GM12864 (cell line): ENCODE measurements at regions not wholly inside any gene's neighbourhood (a gene's known extent, or its start where the extent isn't known, plus 50 kb on each side); places are given as distances from the start of the nearest gene placed in this dataset.

Experiments
- DNase-seq: peaks from one replicate; pipeline ENCODE4 v3.0.0-alpha.2; 2011; ENCODE audit warnings: low read depth
- H3K4me3 ChIP-seq: 2 replicates; pipeline ENCODE4 v1.5.1; 2011; ENCODE audit warnings: mild to moderate bottlenecking, low read depth, low read length, control low read depth
- TF ChIP-seq, protein P1 (sequence below): IDR thresholded peaks from 2 replicates; pipeline ENCODE4 v1.5.1; 2011; ENCODE audit warnings: low read depth, mild to moderate bottlenecking, moderate library complexity, low read length, control low read depth, inconsistent platforms; ENCODE audit errors: missing control alignments

DNA sequence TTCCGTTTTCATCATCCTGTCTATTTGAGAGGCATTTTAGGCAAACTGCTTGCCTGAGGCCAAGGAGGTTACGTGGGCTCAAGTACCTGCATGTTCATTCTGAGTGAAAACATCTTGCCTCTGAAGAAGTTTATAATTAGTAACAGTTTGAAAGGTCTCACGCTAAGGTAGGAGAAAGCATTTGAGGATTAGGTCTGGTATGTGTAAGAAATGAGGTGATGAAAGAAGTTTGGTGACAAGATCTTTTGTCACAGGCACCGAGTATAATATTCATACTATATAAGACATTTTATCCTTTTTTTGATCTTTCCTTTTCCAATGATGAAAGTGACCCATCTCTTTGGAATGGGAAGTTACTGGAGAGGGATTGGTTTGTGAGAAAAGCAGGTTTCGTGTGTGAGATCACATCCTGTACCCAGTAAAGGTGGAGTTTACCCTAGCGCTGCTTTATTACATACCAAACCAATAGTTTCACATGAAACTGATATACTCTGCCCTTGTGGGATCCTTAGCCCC, 98.7 kb upstream of the PDC start:
- DNase-seq = no peak
- no peak overlapping the region for H3K4me3 ChIP-seq
- TF ChIP-seq, protein P1, sequence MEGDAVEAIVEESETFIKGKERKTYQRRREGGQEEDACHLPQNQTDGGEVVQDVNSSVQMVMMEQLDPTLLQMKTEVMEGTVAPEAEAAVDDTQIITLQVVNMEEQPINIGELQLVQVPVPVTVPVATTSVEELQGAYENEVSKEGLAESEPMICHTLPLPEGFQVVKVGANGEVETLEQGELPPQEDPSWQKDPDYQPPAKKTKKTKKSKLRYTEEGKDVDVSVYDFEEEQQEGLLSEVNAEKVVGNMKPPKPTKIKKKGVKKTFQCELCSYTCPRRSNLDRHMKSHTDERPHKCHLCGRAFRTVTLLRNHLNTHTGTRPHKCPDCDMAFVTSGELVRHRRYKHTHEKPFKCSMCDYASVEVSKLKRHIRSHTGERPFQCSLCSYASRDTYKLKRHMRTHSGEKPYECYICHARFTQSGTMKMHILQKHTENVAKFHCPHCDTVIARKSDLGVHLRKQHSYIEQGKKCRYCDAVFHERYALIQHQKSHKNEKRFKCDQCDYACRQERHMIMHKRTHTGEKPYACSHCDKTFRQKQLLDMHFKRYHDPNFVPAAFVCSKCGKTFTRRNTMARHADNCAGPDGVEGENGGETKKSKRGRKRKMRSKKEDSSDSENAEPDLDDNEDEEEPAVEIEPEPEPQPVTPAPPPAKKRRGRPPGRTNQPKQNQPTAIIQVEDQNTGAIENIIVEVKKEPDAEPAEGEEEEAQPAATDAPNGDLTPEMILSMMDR = no peak

GRCh38 chr1:186557147-186557777, 96.3 kb upstream of the PDC start:
- no peak for DNase-seq
- TF ChIP-seq, protein P1 = no peak
- H3K4me3 ChIP-seq = no peak overlapping the region

GRCh38 chr1:186550832-186551231, 89.9 kb upstream of the PDC start:
- TF ChIP-seq, protein P1 = no peak
- no peak for DNase-seq
- no peak overlapping the region for H3K4me3 ChIP-seq

DNA sequence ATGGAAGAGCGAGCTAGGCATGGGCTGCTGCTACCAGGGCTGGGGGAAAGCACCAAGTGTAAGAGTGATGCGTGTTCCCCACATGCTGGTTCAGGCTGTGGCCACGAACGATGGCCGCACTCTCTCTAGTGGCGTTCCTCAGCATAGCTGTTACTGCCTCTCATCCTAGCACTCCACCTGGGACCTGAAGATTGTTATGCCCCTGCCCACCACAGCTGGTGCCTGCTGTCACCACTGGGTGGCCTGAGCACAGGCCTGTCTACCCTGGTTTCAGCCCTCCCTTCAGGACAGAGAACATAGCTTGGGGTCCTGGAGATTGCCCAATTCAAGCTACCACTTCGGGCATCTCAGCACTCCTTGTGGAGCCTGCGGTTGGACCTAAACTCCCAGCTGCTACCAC, 80.1 kb upstream of the PDC start:
- TF ChIP-seq, protein P1 = no peak
- no peak for DNase-seq
- no peak overlapping the region for H3K4me3 ChIP-seq

GRCh38 chr1:186540521-186540920, 79.6 kb upstream of the PDC start:
- DNase-seq = no peak
- TF ChIP-seq, protein P1 = no peak
- H3K4me3 ChIP-seq = no peak overlapping the region

DNA sequence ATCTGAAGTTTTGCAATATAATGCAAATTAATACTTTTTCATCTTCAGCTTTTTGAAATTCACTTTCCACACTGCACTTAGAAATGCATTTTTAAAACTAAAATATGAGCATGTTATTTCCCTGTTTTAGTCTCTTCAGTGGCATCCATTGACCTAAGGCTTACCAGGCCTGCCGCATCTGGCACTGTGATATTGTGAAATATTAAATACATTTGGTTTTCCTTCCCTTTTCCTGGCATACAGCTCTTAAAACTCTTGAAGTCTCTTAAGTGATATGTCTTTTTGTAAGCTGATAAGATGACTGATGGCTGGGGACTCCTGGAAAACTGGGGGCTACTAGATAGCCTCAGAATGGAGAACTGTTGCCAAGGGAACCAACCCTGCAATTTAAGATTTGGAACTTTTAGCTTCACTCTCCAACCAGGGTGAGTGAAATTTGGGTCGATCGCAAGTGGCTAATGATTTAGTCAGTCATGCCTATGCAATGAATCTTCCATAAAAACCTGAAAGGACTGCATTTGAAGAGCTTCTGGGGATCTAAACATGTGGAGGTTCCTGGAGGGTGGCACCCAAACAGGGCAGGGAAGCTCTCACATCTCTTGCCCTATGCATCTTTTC, 75.5 kb upstream of the PDC start:
- no peak for DNase-seq
- TF ChIP-seq, protein P1 = no peak
- H3K4me3 ChIP-seq = no peak overlapping the region
